HG03469 (cell line): ENCODE measurements at regions not wholly inside any gene's neighbourhood (a gene's known extent, or its start where the extent isn't known, plus 50 kb on each side); places are given as distances from the start of the nearest gene placed in this dataset.
"Not testable (repeated sequence)": the region's sequence is repeated elsewhere in the genome, so short reads cannot be mapped to it uniquely, and the experiment has no call there.

Source experiments
- ATAC-seq: cut with Tn5 transposase; IDR thresholded peaks from one replicate; pipeline ENCODE4 v1.9.1; 2021; ENCODE audit warnings: mild to moderate bottlenecking, moderate library complexity, moderate number of reproducible peaks; ENCODE audit not compliant: unreplicated experiment

- no peak for ATAC-seq
Measured at GRCh38 chr11:95652002-95652472, 137.5 kb downstream of the FAM76B start.

- no peak for ATAC-seq
Measured at GRCh38 chr11:95650276-95650675, 139.3 kb downstream of the FAM76B start.

GRCh38 chr11:95647871-95648270, 141.7 kb downstream of the FAM76B start:
- no peak for ATAC-seq

- ATAC-seq, result no peak
Measured at GRCh38 chr11:95647355-95647754, 142.2 kb downstream of the FAM76B start.

- ATAC-seq, result peak; percentile 100
Measured at GRCh38 chr11:95641495-95641894, 148.1 kb downstream of the FAM76B start.

DNA sequence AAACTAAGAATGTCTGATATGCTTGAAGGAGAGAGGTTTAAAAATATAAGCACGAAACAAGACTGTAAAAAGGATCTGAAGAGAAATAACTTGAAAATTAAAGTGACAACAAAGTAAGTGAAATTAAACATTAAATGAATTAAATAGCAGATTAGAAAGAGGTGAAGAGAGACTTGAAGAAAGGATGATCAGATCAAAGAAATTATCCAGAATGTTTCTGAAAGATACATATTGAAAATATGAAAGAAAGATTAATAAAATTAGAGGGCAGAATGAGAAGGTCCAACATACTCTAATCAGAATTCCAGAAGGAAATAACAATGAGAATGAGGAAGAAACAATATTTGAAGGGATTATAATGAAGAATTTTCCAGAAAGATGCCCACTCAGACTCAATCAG, 151.1 kb downstream of the FAM76B start:
- no peak for ATAC-seq

DNA sequence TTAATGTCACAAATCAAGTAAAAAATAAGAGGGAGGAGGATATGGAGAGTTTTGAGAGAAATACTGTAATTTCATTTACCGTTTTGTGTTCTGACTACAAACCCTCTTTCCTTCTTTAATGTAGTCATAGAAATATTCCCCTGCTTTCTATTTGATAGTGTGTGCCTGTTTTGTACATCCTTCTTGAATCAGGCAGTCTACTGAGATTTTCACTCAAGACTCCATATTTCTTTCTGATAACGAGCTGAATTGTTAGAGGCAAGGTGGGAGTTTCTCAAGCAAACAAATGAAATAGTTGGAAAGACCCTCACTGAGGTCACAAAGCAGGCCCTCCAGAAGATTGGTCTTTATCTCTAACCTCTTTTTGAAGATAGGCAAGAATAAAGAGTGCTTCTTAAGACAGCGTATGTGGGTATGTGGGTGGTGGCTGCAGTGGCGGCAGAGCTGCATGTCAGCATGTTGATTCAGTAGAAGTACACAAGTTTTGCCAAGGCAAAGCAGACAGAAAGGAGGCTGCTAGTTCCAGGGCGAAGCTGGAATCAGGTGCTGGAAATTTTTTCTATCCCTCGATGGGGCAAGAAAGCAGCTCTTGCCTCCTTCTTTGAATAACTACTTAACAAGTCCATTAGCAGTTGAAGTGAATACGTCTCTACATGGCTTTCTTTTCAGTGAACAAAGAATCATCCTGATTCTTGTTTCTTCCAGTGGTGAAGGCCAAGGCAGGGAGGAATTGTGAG, 164.2 kb downstream of the FAM76B start:
- no peak for ATAC-seq

DNA sequence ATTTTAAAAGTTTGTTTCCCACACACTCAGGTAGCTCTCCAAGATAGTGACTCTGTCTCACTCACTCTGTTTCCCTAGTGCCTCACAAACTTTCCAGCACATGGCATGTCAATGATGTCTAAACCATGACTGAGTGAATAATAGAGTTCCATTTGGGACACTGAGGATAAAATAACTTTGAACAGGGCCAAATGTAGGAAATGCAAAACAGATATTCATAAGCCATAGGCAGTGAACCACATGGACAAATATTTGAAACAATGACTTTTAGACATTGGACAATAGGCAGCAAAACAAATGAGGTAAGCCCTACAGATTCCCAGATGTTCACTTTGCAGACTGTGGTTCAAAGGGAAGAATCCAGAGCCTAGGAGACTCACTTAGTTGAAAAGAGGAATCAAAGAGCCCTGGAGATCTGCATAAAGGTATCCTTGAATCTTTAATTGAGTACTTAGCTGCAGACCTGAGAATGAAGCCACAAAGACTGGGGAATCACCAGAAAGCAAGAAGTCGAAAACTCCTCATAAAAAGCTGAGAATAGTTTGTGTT, 173.3 kb downstream of the FAM76B start:
- no peak for ATAC-seq

GRCh38 chr11:95611827-95612226, 177.8 kb downstream of the FAM76B start:
- no peak for ATAC-seq

DNA sequence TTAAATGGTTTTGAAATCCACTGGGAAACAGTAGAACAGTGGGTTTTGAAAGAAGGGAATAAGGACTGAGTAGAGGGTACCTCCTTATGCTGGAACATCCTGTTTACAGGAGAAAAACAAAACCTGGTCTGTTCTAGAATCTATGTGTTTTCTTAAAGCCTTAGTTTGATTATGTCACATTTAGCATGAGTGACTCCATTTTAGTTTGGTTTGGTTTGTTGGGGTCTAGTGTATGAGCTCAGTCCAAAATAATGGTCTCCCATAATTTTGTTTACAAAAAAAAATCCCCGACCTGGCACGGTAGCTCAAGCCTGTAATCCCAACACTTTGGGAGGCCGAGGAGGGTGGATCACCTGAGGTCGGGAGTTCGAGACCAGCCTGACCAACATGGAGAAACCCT, 179.4 kb downstream of the FAM76B start:
- not testable (repeated sequence) for ATAC-seq

DNA sequence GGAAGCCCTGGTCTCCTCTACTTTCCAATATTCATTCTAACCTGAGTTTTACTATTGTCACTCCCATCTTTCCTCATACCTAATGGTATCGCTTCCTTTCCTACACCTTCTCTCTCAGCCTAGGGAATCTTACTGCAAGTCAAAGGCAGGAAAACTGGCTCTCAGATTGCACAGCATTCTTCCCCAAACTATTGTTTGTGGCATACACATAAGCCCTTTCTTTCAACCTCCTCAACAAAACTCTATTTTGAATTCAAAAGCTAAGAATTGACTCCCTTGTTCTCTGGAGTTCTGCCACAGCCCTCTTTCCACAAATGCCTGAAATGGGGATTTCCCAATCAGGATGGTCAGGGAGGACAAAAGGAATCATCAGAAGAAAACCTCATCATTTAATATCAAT, 181.5 kb downstream of the FAM76B start:
- ATAC-seq, result no peak

DNA sequence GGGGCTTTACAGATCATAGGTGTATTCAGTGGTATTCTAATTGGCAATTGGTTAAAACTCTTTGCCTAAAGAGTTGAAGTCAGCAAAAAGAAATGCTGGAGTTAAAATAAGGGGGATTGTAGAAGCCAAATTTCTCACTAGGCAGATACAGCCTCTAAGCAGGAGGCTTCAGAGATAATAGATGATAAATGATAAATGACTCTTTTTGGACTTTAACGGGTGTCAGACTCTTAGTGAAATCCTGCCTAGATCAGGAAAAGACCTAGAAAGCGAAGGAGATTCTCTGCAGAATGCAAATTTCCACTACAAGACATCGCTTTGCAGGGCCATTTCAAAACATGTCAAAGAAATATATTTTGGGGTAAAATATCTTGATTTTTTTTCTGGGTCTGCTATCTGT, 182.8 kb downstream of the FAM76B start:
- no peak for ATAC-seq

DNA sequence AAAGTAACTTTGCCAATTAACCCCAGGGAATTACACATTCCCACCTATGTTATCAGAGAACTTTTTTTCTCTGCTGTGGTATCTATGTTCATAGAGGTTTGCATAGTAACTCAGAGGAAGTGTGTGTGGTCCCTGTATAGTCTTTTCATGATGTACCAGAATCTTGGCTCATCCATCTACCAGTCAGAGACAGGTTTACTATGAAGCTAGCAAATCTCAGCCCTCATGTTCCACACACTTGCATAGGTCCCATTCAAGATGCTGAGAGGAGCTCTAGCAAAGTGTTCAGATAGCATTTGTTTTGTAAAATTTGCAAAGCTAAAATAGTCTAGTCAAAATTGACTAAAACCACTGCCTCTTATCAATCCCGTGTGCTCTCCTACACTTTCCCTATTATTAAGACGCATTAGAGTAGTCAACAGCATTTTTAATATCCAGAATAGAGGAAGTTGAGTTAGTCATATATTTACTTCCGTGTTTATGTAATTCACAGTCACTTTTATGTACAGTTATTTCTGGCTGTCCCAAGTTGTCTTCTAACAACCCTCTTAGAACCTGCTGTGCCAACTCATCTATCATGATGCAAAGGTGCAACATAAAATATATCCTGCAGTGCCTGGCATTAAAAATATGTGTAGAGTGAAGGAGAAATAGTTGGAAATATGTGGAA, 184.2 kb downstream of the FAM76B start:
- ATAC-seq, result no peak

- ATAC-seq, result no peak
Measured at GRCh38 chr11:95599959-95600586, 189.5 kb downstream of the FAM76B start.

GRCh38 chr11:95595973-95596489, 193.6 kb downstream of the FAM76B start:
- no peak for ATAC-seq

DNA sequence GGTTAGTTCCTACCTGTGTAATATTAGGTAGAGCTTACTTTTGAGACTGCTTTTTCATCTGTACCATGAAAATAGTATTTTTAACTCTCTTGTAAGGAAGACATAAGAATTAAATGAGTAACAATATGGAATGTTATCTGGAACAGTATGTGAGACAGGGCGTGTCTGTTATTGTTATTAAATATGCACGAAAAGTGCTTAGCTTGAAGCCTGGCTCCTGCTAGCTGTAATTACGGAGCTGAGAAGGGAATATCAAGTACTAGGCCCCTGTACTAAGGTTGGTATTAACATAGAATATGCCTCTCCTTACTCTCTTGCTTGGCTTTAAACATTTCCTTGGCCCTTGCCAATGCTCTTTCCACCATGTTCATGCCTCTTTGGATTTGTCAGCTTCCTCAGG, 194.0 kb downstream of the FAM76B start:
- ATAC-seq, result no peak

GRCh38 chr11:95593111-95593510, 196.5 kb downstream of the FAM76B start:
- ATAC-seq, result no peak

DNA sequence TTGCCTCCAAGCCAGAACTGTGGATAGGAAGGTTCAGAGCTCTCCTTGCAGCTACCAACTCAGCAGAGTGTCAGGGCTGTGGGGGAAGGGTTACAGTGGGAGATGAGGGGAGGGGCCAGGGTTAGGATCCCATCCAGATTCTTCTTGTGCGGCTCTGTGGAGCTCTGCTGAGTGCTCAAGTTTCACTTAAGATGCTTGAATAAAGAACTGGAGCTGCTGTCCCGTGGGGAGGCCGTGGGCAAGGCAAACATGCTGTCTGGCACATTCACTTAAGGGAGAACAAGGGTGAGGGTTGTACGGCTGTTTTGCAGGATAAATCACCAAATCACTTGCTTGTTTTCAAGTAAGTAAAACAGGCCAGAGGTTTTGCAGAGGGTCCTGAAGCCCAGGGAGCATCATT, 197.1 kb downstream of the FAM76B start:
- ATAC-seq, result no peak

DNA sequence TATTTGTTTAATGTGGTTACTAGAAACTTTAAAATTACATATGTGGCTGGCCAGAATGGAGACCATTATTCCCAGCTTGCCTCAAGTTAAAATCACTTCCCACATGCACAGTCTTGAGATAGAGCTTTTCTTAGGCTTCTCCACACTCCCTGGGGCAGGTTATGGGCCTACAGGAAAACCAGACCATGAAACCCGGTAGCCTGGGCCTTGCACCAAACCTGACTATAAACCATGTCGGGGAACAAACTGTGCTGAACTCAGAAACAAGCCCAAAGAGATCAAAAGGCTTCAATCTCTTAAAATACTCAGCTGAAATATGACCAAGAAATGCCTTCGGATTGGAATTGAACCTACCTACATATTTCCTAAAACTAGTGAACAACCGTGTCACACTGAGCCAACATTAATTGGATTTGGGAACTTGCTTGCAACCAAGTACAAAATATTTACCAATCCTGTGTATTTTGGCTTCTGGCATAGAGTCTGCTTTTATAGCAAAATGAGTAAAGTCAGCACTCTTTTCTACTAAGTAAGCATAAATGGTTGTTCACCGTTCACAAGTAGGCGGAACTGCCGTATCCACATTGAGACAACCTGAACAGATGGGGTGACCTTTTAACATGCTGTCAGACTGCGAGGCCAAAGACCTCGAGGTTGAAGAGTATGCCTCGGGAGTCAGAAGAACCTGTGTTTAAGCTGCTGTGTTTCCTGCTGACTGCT, 199.5 kb downstream of the FAM76B start:
- no peak for ATAC-seq

- ATAC-seq, result no peak
Measured at GRCh38 chr11:95588821-95589220, 200.8 kb downstream of the FAM76B start.

GRCh38 chr11:95586661-95587060, 202.9 kb downstream of the FAM76B start:
- ATAC-seq, result no peak
